Astrocyte (in vitro differentiated cells and primary cell): ENCODE measurements at regions not wholly inside any gene's neighbourhood (a gene's known extent, or its start where the extent isn't known, plus 50 kb on each side); places are given as distances from the start of the nearest gene placed in this dataset.

Source experiments
- CTCF ChIP-seq: IDR thresholded peaks from 2 replicates; pipeline ENCODE4 v1.5.1; 2011; ENCODE audit warnings: low read depth, mild to moderate bottlenecking, inconsistent platforms, low read length, moderate library complexity; ENCODE audit not compliant: insufficient read depth
- EZH2 ChIP-seq: IDR thresholded peaks from 2 replicates; pipeline ENCODE4 v1.6.1; 2012; ENCODE audit warnings: mild to moderate bottlenecking, low read length, inconsistent platforms; ENCODE audit not compliant: insufficient read depth

DNA sequence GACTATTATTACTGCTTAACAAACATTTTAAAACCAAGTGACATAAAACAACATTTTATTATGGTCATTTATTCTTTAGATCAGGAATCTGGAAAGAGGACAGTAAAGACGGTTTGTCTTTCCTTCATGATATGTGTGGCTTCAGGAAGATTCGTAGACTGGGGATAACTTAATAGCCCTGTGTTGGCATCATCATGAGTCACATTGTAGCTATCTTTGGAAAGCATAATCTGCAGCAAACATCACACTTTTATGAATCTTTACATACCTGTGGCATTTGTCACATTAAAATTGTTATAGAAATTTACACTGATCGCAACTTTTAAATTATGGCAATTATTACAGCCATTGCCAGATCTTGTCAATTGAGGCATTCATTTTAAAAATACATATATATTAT is 397.1 kb downstream of the NOVA1 start:
- TF ChIP-seq CTCF (no peak), EZH2 (no peak)
